Colonic mucosa (tissue), 4 donors: ENCODE measurements at regions not wholly inside any gene's neighbourhood (a gene's known extent, or its start where the extent isn't known, plus 50 kb on each side); places are given as distances from the start of the nearest gene placed in this dataset.

ENCODE experiments used
- DNase-seq: peaks from one replicate; pipeline ENCODE4 v3.0.0-alpha.2; 2020
- H3K27ac ChIP-seq: fragments of 200-600 bp; one replicate; pipeline ENCODE4 v1.8.0; 2021
- H3K27me3 ChIP-seq: fragments of 200-600 bp; one replicate; pipeline ENCODE4 v1.8.0; 2021
- H3K36me3 ChIP-seq: fragments of 200-600 bp; one replicate; pipeline ENCODE4 v1.8.0; 2021
- H3K4me1 ChIP-seq: fragments of 200-600 bp; one replicate; pipeline ENCODE4 v1.8.0; 2021; ENCODE audit warnings: mild to moderate bottlenecking
- H3K4me3 ChIP-seq: fragments of 200-600 bp; one replicate; pipeline ENCODE4 v1.8.0; 2021
- H3K9ac ChIP-seq, 2 donors: one replicate each; pipeline ENCODE4 v1.7.0; 2013; ENCODE audit warnings: control low read depth in 2 of 2, low read depth in 2 of 2, low read length in 2 of 2
- H3K9me3 ChIP-seq: fragments of 200-600 bp; one replicate; pipeline ENCODE4 v1.8.0; 2021
- CTCF ChIP-seq: fragments of 200-600 bp; IDR thresholded peaks from one replicate; pipeline ENCODE4 v1.8.0; 2022; ENCODE audit warnings: antibody characterized with exemption, mild to moderate bottlenecking
- intact Hi-C: fragments of 100-400 bp; cut with DNase I; formaldehyde crosslinking; loops from one replicate; pipeline ENCODE4 v1.14.1; 2022
- donor health status: healthy.
- donor health status: DM: no; HTN: no; CAD: no.
- donor health status: DM: no; HTN: no; CAD: no.

GRCh38 chr14:76551906-76552305, 176.0 kb downstream of the ESRRB start:
- H3K27me3 ChIP-seq, result no peaks in the 10 kb centered on the region
- no peak for TF ChIP-seq CTCF
- H3K9ac ChIP-seq, result no peak overlapping the region
- no peak for DNase-seq
- no peak overlapping the region for H3K4me3 ChIP-seq
- H3K27ac ChIP-seq, result no peak overlapping the region
- H3K4me1 ChIP-seq, result no peaks in the 10 kb centered on the region
- H3K36me3 ChIP-seq, result no peaks in the 10 kb centered on the region
- intact Hi-C loops, result no loop called here
- H3K9me3 ChIP-seq, result no peaks in the 10 kb centered on the region

DNA sequence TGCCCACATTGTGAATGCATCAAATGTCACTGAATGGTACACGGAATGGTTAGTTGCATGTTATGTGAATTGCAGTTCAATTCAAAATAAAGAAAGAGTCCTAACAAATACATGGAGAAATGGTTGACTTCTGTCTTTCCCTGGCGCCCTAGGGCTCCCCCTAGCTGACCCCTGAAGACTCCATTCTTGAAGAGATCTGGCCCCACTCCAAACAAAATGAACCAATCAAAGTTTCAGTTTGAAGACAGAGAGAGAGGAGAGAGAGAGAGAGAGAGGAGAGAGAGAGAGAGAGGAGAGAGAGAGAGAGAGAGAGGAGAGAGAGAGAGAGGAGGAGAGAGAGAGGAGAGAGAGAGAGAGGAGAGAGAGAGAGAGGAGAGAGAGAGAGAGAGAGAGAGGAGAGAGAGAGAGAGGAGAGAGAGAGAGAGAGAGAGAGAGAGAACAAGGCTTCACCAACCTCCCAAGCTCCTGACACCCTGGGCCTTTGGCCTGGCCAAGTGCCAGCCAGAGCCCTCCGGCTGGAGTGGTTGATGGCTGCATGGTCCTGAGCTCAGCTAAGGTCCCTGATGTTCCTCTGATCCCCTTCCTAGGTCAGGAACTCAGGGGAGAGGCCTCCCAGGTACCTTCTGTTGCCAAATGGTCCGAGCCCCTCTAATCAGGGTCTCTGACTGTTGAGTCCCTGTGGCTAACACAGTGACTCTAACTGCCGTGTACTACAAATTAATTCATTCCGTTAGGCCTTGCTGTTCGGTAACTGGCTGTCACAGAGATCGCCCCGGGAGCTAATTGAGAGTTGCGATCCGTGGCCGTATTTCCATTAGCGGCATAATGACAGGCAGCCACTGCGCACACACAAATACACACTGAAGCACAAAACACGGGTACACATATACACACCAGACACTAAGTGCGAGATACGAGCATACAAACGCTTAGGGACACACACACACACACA, 188.8 kb downstream of the ESRRB start:
- no peaks in the 10 kb centered on the region for H3K9me3 ChIP-seq
- H3K27me3 ChIP-seq, result no peaks in the 10 kb centered on the region
- intact Hi-C loops, result no loop called here
- no peak overlapping the region for H3K9ac ChIP-seq
- no peak for TF ChIP-seq CTCF
- no peaks in the 10 kb centered on the region for H3K4me1 ChIP-seq
- H3K4me3 ChIP-seq, result no peak overlapping the region
- no peak for DNase-seq
- no peaks in the 10 kb centered on the region for H3K36me3 ChIP-seq
- no peak overlapping the region for H3K27ac ChIP-seq

DNA sequence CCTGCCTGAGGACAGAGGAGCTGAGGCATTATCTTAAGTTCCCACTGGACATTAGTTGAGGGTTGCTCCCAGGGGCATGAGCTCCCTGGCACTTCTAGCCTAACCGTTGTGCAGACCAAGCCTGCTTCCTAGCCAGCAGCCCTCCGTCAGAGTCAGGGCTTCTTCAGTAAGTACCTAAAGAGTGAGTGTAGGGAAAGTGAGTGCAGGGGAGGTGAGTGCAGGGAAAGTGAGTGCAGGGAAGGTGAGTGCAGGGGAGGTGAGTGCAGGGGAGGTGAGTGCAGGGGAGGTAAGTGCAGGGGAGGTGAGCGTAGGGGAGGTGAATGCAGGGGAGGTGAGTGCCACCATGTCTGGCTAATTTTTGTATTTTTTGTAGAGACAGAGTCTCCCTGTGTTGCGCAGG, 190.5 kb downstream of the ESRRB start:
- Histone ChIP-seq H3K9ac (no peak overlapping the region), H3K4me3 (no peak overlapping the region), H3K36me3 (no peaks in the 10 kb centered on the region), H3K27me3 (no peaks in the 10 kb centered on the region), H3K9me3 (no peaks in the 10 kb centered on the region), H3K27ac (no peak overlapping the region), H3K4me1 (no peaks in the 10 kb centered on the region)
- no peak for TF ChIP-seq CTCF
- intact Hi-C loops, result no loop called here
- no peak for DNase-seq

GRCh38 chr14:76574416-76575095, 186.7 kb upstream of the VASH1 start:
- Histone ChIP-seq H3K27ac (no peak overlapping the region), H3K9me3 (no peaks in the 10 kb centered on the region), H3K27me3 (no peaks in the 10 kb centered on the region), H3K4me1 (no peaks in the 10 kb centered on the region), H3K4me3 (no peak overlapping the region), H3K36me3 (no peaks in the 10 kb centered on the region), H3K9ac (no peak overlapping the region)
- TF ChIP-seq CTCF, result no peak
- no peak for DNase-seq
- intact Hi-C loops, result no loop called here

- no peaks in the 10 kb centered on the region for H3K9me3 ChIP-seq
- intact Hi-C loops, result no loop called here
- no peak for DNase-seq
Observed at GRCh38 chr14:76575108-76575507, 186.2 kb upstream of the VASH1 start.

More at GRCh38 chr14:76575108-76575507, 186.2 kb upstream of the VASH1 start:
- no peaks in the 10 kb centered on the region for H3K36me3 ChIP-seq
- no peak overlapping the region for H3K27ac ChIP-seq
- no peaks in the 10 kb centered on the region for H3K27me3 ChIP-seq
- no peaks in the 10 kb centered on the region for H3K4me1 ChIP-seq
- H3K9ac ChIP-seq, result no peak overlapping the region
- TF ChIP-seq CTCF, result no peak
- no peak overlapping the region for H3K4me3 ChIP-seq
